GM12891 (cell line): ENCODE measurements at regions not wholly inside any gene's neighbourhood (a gene's known extent, or its start where the extent isn't known, plus 50 kb on each side); places are given as distances from the start of the nearest gene placed in this dataset.
"Not testable (repeated sequence)": the region's sequence is repeated elsewhere in the genome, so short reads cannot be mapped to it uniquely, and the experiment has no call there.

ENCODE experiments used
- POLR2A ChIP-seq: IDR thresholded peaks from 2 replicates; pipeline ENCODE4 v1.6.1; 2011; ENCODE audit warnings: low read depth, low read length, control low read depth
- POLR2AphosphoS5 ChIP-seq: IDR thresholded peaks from 2 replicates; pipeline ENCODE4 v1.6.1; 2011; ENCODE audit warnings: low read depth, low read length, control low read depth
- POU2F2 ChIP-seq: IDR thresholded peaks from 2 replicates; pipeline ENCODE4 v1.6.1; 2011; ENCODE audit warnings: low read depth, mild to moderate bottlenecking, control low read depth, low read length, moderate library complexity
- SPI1 ChIP-seq: IDR thresholded peaks from 2 replicates; pipeline ENCODE4 v1.6.1; 2011; ENCODE audit warnings: low read depth, low read length, control low read depth
- TAF1 ChIP-seq: IDR thresholded peaks from 2 replicates; pipeline ENCODE4 v1.6.1; 2011; ENCODE audit warnings: low read depth, low read length, control low read depth

- not testable (repeated sequence) for TF ChIP-seq POLR2A, POLR2AphosphoS5, TAF1, SPI1, POU2F2
These were observed 360.4 kb downstream of the KCNJ18 start for GRCh38 chr17:22052715-22053114.
